A549 (cell line): ENCODE measurements at regions not wholly inside any gene's neighbourhood (a gene's known extent, or its start where the extent isn't known, plus 50 kb on each side); places are given as distances from the start of the nearest gene placed in this dataset.

ENCODE experiments used
- ATAC-seq, 2 experiments: fragments of 200-7000 bp in 1 of 2; fragments of >200 bp in 1 of 2; cut with Nextera tagmentation in 1 of 2; cut with Tn5 transposase in 1 of 2; 3 replicates each; pipeline versions ENCODE4 v1.8.0 to v1.9.1; 2018 to 2020; ENCODE audit warnings: mild to moderate bottlenecking in 1 of 2, moderate library complexity in 1 of 2
- CTCF ChIA-PET: fragments of 300-600 bp; sonication (Branson Sonifier 250); formaldehyde crosslinking; extraction: SDS; loops from one replicate; lab custom pipeline; 2021; ENCODE audit warnings: antibody characterized with exemption, inconsistent platforms; lab: Yijun Ruan, JAX
- POLR2A ChIA-PET: fragments of 350-600 bp; formaldehyde crosslinking; extraction: SDS; loops from one replicate; lab custom pipeline; 2021; ENCODE audit warnings: antibody characterized with exemption, inconsistent platforms; lab: Yijun Ruan, JAX
- DNase-seq, 2 experiments: peaks; one replicate each; pipeline versions ENCODE4 v3.0.0 to v3.0.0-alpha.2; 2011 to 2016; ENCODE audit warnings: low read depth in 1 of 2, low spot score in 1 of 2
- FAIRE-seq: peaks from 2 replicates; lab custom pipeline; 2011; peaks lifted over from hg19 to GRCh38; lab: Jason Lieb, UNC
- H3K27ac ChIP-seq, 2 experiments: fragments of >200 bp; sonication (Bioruptor Twin); formaldehyde crosslinking; 3 replicates each; pipeline ENCODE4 v1.5.1; 2016 to 2017
- H3K4me1 ChIP-seq: fragments of >200 bp; sonication (Bioruptor Twin); formaldehyde crosslinking; 3 replicates; pipeline ENCODE4 v1.6.1; 2016
- H3K4me2 ChIP-seq: fragments of >200 bp; sonication (Bioruptor Twin); formaldehyde crosslinking; 3 replicates; pipeline ENCODE4 v1.6.1; 2016
- H3K4me3 ChIP-seq: fragments of >200 bp; sonication (Bioruptor Twin); formaldehyde crosslinking; 3 replicates; pipeline ENCODE4 v1.5.1; 2016
- H3K9me3 ChIP-seq: fragments of >200 bp; sonication (Bioruptor Twin); formaldehyde crosslinking; 3 replicates; pipeline ENCODE4 v1.6.1; 2016
- BHLHE40 ChIP-seq: IDR thresholded peaks from 2 replicates; pipeline ENCODE4 v1.6.1; 2012; ENCODE audit warnings: low read depth, low read length, inconsistent platforms
- CBX2 ChIP-seq: fragments of 200-600 bp; sonication (generic); IDR thresholded peaks from 2 replicates; pipeline ENCODE4 v1.6.1; 2016; ENCODE audit warnings: low read depth, mild to moderate bottlenecking, borderline replicate concordance
- CBX8 ChIP-seq: fragments of 200-600 bp; sonication (generic); IDR thresholded peaks from 2 replicates; pipeline ENCODE4 v1.6.1; 2016
- CEBPB ChIP-seq, 2 experiments: fragments of >200 bp in 1 of 2; sonication (Bioruptor Twin) in 1 of 2; formaldehyde crosslinking in 1 of 2; IDR thresholded peaks; 2 replicates each; pipeline ENCODE4 v1.6.1; 2012 to 2016
- CHD2 ChIP-seq: fragments of 150-350 bp; IDR thresholded peaks from 2 replicates; pipeline ENCODE4 v1.6.1; 2014; ENCODE audit warnings: low read length; ENCODE audit not compliant: partially characterized antibody
- CHD4 ChIP-seq: fragments of 200-600 bp; sonication (generic); IDR thresholded peaks from 2 replicates; pipeline ENCODE4 v1.6.1; 2016; ENCODE audit warnings: antibody characterized with exemption, mild to moderate bottlenecking, borderline replicate concordance
- EHMT2 ChIP-seq: fragments of 200-600 bp; sonication (generic); IDR thresholded peaks from 2 replicates; pipeline ENCODE4 v1.6.1; 2016; ENCODE audit warnings: antibody characterized with exemption, low read depth, mild to moderate bottlenecking, moderate library complexity
- FOSB ChIP-seq: fragments of 250-450 bp; sonication (Bioruptor Pico); IDR thresholded peaks from 2 replicates; pipeline ENCODE4 v1.5.0; 2020; ENCODE audit warnings: mild to moderate bottlenecking, moderate library complexity
- FOSL2 ChIP-seq, 2 experiments: fragments of 450-650 bp in 1 of 2; fragments of >200 bp in 1 of 2; sonication (Bioruptor Twin) in 1 of 2; formaldehyde crosslinking; IDR thresholded peaks; 2 replicates each; pipeline versions ENCODE4 v1.5.0 to v1.6.1; 2016 to 2020; ENCODE audit warnings: mild to moderate bottlenecking in 1 of 2, moderate library complexity in 1 of 2
- GATA3 ChIP-seq: IDR thresholded peaks from 2 replicates; pipeline ENCODE4 v1.6.1; 2012; ENCODE audit warnings: borderline replicate concordance
- HDAC2 ChIP-seq: fragments of 200-600 bp; sonication (generic); IDR thresholded peaks from 2 replicates; pipeline ENCODE4 v1.6.1; 2016
- HOXA7 ChIP-seq: fragments of 250-450 bp; sonication (Bioruptor Pico); IDR thresholded peaks from 2 replicates; pipeline ENCODE4 v1.5.0; 2020; ENCODE audit warnings: mild to moderate bottlenecking, moderate library complexity
- HOXB13 ChIP-seq: fragments of 250-450 bp; sonication (Bioruptor Pico); IDR thresholded peaks from 2 replicates; pipeline ENCODE4 v1.5.0; 2020; ENCODE audit warnings: low read depth, mild to moderate bottlenecking, moderate library complexity
- HOXB5 ChIP-seq: fragments of 250-450 bp; sonication (Bioruptor Pico); IDR thresholded peaks from 2 replicates; pipeline ENCODE4 v1.5.0; 2020; ENCODE audit warnings: mild to moderate bottlenecking, moderate library complexity
- JUN ChIP-seq, 2 experiments: fragments of >200 bp; sonication (Bioruptor Twin); formaldehyde crosslinking; IDR thresholded peaks; 2 replicates in 1 of 2; 3 replicates in 1 of 2; pipeline ENCODE4 v1.6.1; 2016 to 2017
- JUNB ChIP-seq: fragments of >200 bp; sonication (Bioruptor Twin); formaldehyde crosslinking; IDR thresholded peaks from 2 replicates; pipeline ENCODE4 v1.6.1; 2016
- KDM1A ChIP-seq: fragments of 200-600 bp; sonication (generic); IDR thresholded peaks from 2 replicates; pipeline ENCODE4 v1.6.1; 2016; ENCODE audit warnings: low read depth, mild to moderate bottlenecking
- KDM5A ChIP-seq: fragments of 200-600 bp; sonication (generic); IDR thresholded peaks from 2 replicates; pipeline ENCODE4 v1.6.1; 2016; ENCODE audit warnings: antibody characterized with exemption, mild to moderate bottlenecking
- MAX ChIP-seq: IDR thresholded peaks from 2 replicates; pipeline ENCODE4 v1.6.1; 2012
- MAZ ChIP-seq: fragments of 150-350 bp; IDR thresholded peaks from 2 replicates; pipeline ENCODE4 v1.6.1; 2014; ENCODE audit warnings: antibody characterized with exemption, low read depth, low read length, borderline replicate concordance
- NPAS2 ChIP-seq: fragments of 250-450 bp; sonication (Bioruptor Pico); IDR thresholded peaks from 2 replicates; pipeline ENCODE4 v1.8.0; 2022; ENCODE audit warnings: mild to moderate bottlenecking, moderate library complexity, borderline replicate concordance
- POLR2AphosphoS2 ChIP-seq: conservative IDR thresholded peaks from 2 replicates; pipeline ENCODE4 v1.6.1; 2012; ENCODE audit warnings: low read length, improper control_type of control experiment, inconsistent platforms
- RFX5 ChIP-seq: fragments of 450-650 bp; IDR thresholded peaks from 2 replicates; pipeline ENCODE4 v1.7.1; 2014; ENCODE audit warnings: antibody characterized with exemption, mild to moderate bottlenecking, moderate library complexity
- TFCP2L1 ChIP-seq: fragments of 250-450 bp; sonication (Bioruptor Pico); IDR thresholded peaks from 2 replicates; pipeline ENCODE4 v1.5.0; 2021; ENCODE audit warnings: mild to moderate bottlenecking
- TP53 ChIP-seq: fragments of 250-450 bp; sonication (Bioruptor Pico); IDR thresholded peaks from 2 replicates; pipeline ENCODE4 v1.5.0; 2021; ENCODE audit warnings: mild to moderate bottlenecking, moderate library complexity
- USF2 ChIP-seq: fragments of 450-650 bp; IDR thresholded peaks from 2 replicates; pipeline ENCODE4 v1.6.1; 2014; ENCODE audit warnings: antibody characterized with exemption
- ZFP36 ChIP-seq: fragments of 450-650 bp; IDR thresholded peaks from 2 replicates; pipeline ENCODE4 v1.6.1; 2014; ENCODE audit warnings: borderline replicate concordance; ENCODE audit not compliant: partially characterized antibody
- ZNF302 ChIP-seq: fragments of 250-450 bp; sonication (Bioruptor Pico); IDR thresholded peaks from 2 replicates; pipeline ENCODE4 v1.9.0; 2021; ENCODE audit warnings: inconsistent platforms, mild to moderate bottlenecking, moderate library complexity
- WGBS: methylation state at CpG from one replicate; pipeline ENCODE4 v1.1.6; 2017; ENCODE audit errors: missing lambda C conversion rate; 5-methylcytosine and 5-hydroxymethylcytosine counted together
- TF ChIP-seq, protein P1 (sequence below): fragments of 150-350 bp; IDR thresholded peaks from 2 replicates; pipeline ENCODE4 v1.6.1; 2014; ENCODE audit warnings: low read depth, mild to moderate bottlenecking, low read length
- TF ChIP-seq, protein P2 (sequence below): IDR thresholded peaks from 2 replicates; pipeline ENCODE4 v1.6.1; 2012
- TF ChIP-seq, protein P3 (sequence below): fragments of 250-450 bp; sonication (Bioruptor Pico); IDR thresholded peaks from 2 replicates; pipeline ENCODE4 v1.5.0; 2021; ENCODE audit warnings: mild to moderate bottlenecking, moderate library complexity, borderline replicate concordance

GRCh38 chr16:80896776-80897175, 92.4 kb upstream of the CDYL2 start:
- Histone ChIP-seq H3K4me3 (no peak overlapping the region), H3K4me2 (no peak overlapping the region), H3K27ac (no peak overlapping the region), H3K4me1 (no peaks in the 10 kb centered on the region; the same call in 2 of the 3 replicates)
- no peak for TF ChIP-seq ZFP36
- no peak for TF ChIP-seq GATA3
- no peak for TF ChIP-seq BHLHE40
- no peak for TF ChIP-seq ZNF302 (CRISPR knock-in tag)
- no peak for TF ChIP-seq HOXB5
- no peak for TF ChIP-seq CBX8
- TF ChIP-seq KDM1A = no peak
- TF ChIP-seq CHD4 = no peak
- TF ChIP-seq RFX5 = no peak
- no peak for TF ChIP-seq CBX2
- no peak for TF ChIP-seq POLR2AphosphoS2
- TF ChIP-seq JUN (IDR thresholded peaks at IDR 0.05) = no peak
- no peak for TF ChIP-seq CHD2
- TF ChIP-seq, protein P1, sequence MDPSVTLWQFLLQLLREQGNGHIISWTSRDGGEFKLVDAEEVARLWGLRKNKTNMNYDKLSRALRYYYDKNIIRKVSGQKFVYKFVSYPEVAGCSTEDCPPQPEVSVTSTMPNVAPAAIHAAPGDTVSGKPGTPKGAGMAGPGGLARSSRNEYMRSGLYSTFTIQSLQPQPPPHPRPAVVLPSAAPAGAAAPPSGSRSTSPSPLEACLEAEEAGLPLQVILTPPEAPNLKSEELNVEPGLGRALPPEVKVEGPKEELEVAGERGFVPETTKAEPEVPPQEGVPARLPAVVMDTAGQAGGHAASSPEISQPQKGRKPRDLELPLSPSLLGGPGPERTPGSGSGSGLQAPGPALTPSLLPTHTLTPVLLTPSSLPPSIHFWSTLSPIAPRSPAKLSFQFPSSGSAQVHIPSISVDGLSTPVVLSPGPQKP = no peak
- TF ChIP-seq EHMT2 = no peak
- TF ChIP-seq FOSB (CRISPR knock-in tag) = no peak
- TF ChIP-seq USF2 = no peak
- TF ChIP-seq, protein P2, sequence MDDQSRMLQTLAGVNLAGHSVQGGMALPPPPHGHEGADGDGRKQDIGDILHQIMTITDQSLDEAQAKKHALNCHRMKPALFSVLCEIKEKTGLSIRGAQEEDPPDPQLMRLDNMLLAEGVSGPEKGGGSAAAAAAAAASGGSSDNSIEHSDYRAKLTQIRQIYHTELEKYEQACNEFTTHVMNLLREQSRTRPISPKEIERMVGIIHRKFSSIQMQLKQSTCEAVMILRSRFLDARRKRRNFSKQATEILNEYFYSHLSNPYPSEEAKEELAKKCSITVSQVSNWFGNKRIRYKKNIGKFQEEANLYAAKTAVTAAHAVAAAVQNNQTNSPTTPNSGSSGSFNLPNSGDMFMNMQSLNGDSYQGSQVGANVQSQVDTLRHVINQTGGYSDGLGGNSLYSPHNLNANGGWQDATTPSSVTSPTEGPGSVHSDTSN = no peak
- TF ChIP-seq NPAS2 = no peak
- TF ChIP-seq, all 56 proteins: peak for 0
- FAIRE-seq (no peak), DNase-seq (no peak), ATAC-seq (no peak)
- POLR2A ChIA-PET = no interaction called here
- CTCF ChIA-PET = no interaction called here
- WGBS = 48% methylated on average over 5 of the region's 5 CpGs
- H3K9me3 ChIP-seq = no peaks in the 10 kb centered on the region

GRCh38 chr16:80894091-80894490, 89.7 kb upstream of the CDYL2 start:
- CTCF ChIA-PET = interaction anchor here (1.0 to 2.1 kb wide), 2 partner anchors 11 to 70 kb away, joined by 3 to 5 read pairs; no protein-coding TSS in a partner anchor
- TF ChIP-seq HOXB13 (CRISPR knock-in tag) (no peak), JUNB (no peak), HOXA7 (CRISPR knock-in tag) (no peak), NPAS2 (no peak), CBX2 (no peak), CEBPB (IDR thresholded peaks at IDR 0.05) (no peak), TFCP2L1 (no peak), TP53 (no peak), MAX (no peak), KDM1A (no peak), GATA3 (no peak), FOSL2 (IDR thresholded peaks at IDR 0.05) (no peak), FOSL2 (CRISPR knock-in tag; IDR thresholded peaks at IDR 0.05) (no peak), CHD2 (no peak), ZNF302 (CRISPR knock-in tag) (no peak), MAZ (no peak), HDAC2 (no peak), KDM5A (no peak)
- TF ChIP-seq, protein P3, sequence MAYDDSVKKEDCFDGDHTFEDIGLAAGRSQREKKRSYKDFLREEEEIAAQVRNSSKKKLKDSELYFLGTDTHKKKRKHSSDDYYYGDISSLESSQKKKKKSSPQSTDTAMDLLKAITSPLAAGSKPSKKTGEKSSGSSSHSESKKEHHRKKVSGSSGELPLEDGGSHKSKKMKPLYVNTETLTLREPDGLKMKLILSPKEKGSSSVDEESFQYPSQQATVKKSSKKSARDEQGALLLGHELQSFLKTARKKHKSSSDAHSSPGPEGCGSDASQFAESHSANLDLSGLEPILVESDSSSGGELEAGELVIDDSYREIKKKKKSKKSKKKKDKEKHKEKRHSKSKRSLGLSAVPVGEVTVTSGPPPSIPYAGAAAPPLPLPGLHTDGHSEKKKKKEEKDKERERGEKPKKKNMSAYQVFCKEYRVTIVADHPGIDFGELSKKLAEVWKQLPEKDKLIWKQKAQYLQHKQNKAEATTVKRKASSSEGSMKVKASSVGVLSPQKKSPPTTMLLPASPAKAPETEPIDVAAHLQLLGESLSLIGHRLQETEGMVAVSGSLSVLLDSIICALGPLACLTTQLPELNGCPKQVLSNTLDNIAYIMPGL (CRISPR knock-in tag) = no peak
- DNase-seq (no peak), FAIRE-seq (no peak), ATAC-seq (no peak)
- 55% methylated on average over 3 of the region's 3 CpGs for WGBS
- no peak overlapping the region for H3K4me2 ChIP-seq
- no peak overlapping the region for H3K4me3 ChIP-seq
- no peaks in the 10 kb centered on the region for H3K4me1 ChIP-seq
- no peaks in the 10 kb centered on the region for H3K9me3 ChIP-seq
- no peak overlapping the region for H3K27ac ChIP-seq
- POLR2A ChIA-PET = no interaction called here
